Mesenchymal stem cell (in vitro differentiated cells and primary cell): ENCODE measurements at regions not wholly inside any gene's neighbourhood (a gene's known extent, or its start where the extent isn't known, plus 50 kb on each side); places are given as distances from the start of the nearest gene placed in this dataset. TPM values are rescaled to one million over a fixed set of nuclear protein-coding genes. Genes with fewer than 3 reads are reported as not detected.

Experiments
- DNase-seq: peaks from one replicate; pipeline ENCODE4 v3.0.0-alpha.2; 2013
- H2AFZ ChIP-seq: one replicate; pipeline ENCODE4 v1.6.1; 2013; ENCODE audit warnings: low read depth, mild to moderate bottlenecking, control low read depth, inconsistent platforms, low read length, moderate library complexity
- H2AK5ac ChIP-seq: 2 replicates; pipeline ENCODE4 v1.6.1; 2013; ENCODE audit warnings: low read length, moderate library complexity, mild to moderate bottlenecking, inconsistent platforms; ENCODE audit not compliant: severe bottlenecking
- H2BK120ac ChIP-seq: one replicate; pipeline ENCODE4 v1.6.1; 2013; ENCODE audit warnings: low read depth, mild to moderate bottlenecking, inconsistent platforms, low read length, moderate library complexity
- H2BK12ac ChIP-seq, 2 experiments: one replicate each; pipeline ENCODE4 v1.6.1; 2013; ENCODE audit warnings: inconsistent platforms in 2 of 2, low read length in 2 of 2, mild to moderate bottlenecking in 2 of 2, moderate library complexity in 2 of 2, control low read depth in 1 of 2
- H2BK15ac ChIP-seq: one replicate; pipeline ENCODE4 v1.6.1; 2013; ENCODE audit warnings: mild to moderate bottlenecking, low read depth, inconsistent platforms; ENCODE audit not compliant: poor library complexity, severe bottlenecking
- H2BK5ac ChIP-seq: 2 replicates; pipeline ENCODE4 v1.6.1; 2013; ENCODE audit warnings: low read depth, mild to moderate bottlenecking, low read length, control low read depth, inconsistent platforms; ENCODE audit not compliant: poor library complexity, severe bottlenecking
- H3K14ac ChIP-seq, 2 experiments: one replicate each; pipeline ENCODE4 v1.6.1; 2013; ENCODE audit warnings: inconsistent platforms in 2 of 2, low read length in 2 of 2, control low read depth in 1 of 2, mild to moderate bottlenecking in 1 of 2, moderate library complexity in 1 of 2
- H3K18ac ChIP-seq, 2 experiments: one replicate each; pipeline ENCODE4 v1.6.1; 2013; ENCODE audit warnings: inconsistent platforms in 2 of 2, low read length in 2 of 2, control low read depth in 1 of 2, low read depth in 1 of 2, mild to moderate bottlenecking in 1 of 2
- H3K23ac ChIP-seq, 2 experiments: one replicate each; pipeline ENCODE4 v1.6.1; 2013; ENCODE audit warnings: inconsistent platforms in 2 of 2, low read length in 2 of 2, mild to moderate bottlenecking in 2 of 2, moderate library complexity in 2 of 2, control low read depth in 1 of 2
- H3K27ac ChIP-seq: 2 replicates; pipeline ENCODE4 v1.5.1; 2013; ENCODE audit warnings: mild to moderate bottlenecking, moderate library complexity, low read length, control low read depth, inconsistent platforms; ENCODE audit not compliant: poor library complexity, severe bottlenecking
- H3K27me3 ChIP-seq, 2 experiments: 2 replicates each; pipeline versions ENCODE4 v1.6.1 to v1.7.0; 2013; ENCODE audit warnings: low read length in 2 of 2, mild to moderate bottlenecking in 2 of 2, moderate library complexity in 2 of 2, control low read depth in 1 of 2, inconsistent platforms in 1 of 2; ENCODE audit not compliant: control insufficient read depth in 1 of 2, insufficient read depth in 1 of 2
- H3K36me3 ChIP-seq, 2 experiments: 2 replicates each; pipeline versions ENCODE4 v1.6.1 to v1.7.0; 2013; ENCODE audit warnings: low read length in 2 of 2, control low read depth in 1 of 2, inconsistent platforms in 1 of 2, low read depth in 1 of 2, mild to moderate bottlenecking in 1 of 2; ENCODE audit not compliant: insufficient read depth in 2 of 2, control insufficient read depth in 1 of 2
- H3K4ac ChIP-seq, 2 experiments: one replicate each; pipeline ENCODE4 v1.6.1; 2013; ENCODE audit warnings: inconsistent platforms in 2 of 2, low read length in 2 of 2, mild to moderate bottlenecking in 2 of 2, moderate library complexity in 2 of 2, control low read depth in 1 of 2, low read depth in 1 of 2
- H3K4me1 ChIP-seq: 2 replicates; pipeline ENCODE4 v1.6.1; 2013; ENCODE audit warnings: low read depth, low read length, control low read depth; ENCODE audit not compliant: control insufficient read depth, insufficient read depth
- H3K4me2 ChIP-seq: 2 replicates; pipeline ENCODE4 v1.6.1; 2013; ENCODE audit warnings: low read length, mild to moderate bottlenecking, inconsistent platforms; ENCODE audit not compliant: poor library complexity, severe bottlenecking
- H3K4me3 ChIP-seq, 2 experiments: 2 replicates each; pipeline versions ENCODE4 v1.5.1 to v1.7.0; 2013; ENCODE audit warnings: low read length in 2 of 2, mild to moderate bottlenecking in 2 of 2, control low read depth in 1 of 2, low read depth in 1 of 2; ENCODE audit not compliant: insufficient read depth in 1 of 2
- H3K79me1 ChIP-seq: replicated peaks from 2 replicates; pipeline ENCODE4 v1.6.1; 2013; ENCODE audit warnings: mild to moderate bottlenecking, control low read depth, low read length, inconsistent platforms; ENCODE audit not compliant: poor library complexity, severe bottlenecking
- H3K9ac ChIP-seq: 2 replicates; pipeline ENCODE4 v1.7.0; 2013; ENCODE audit warnings: mild to moderate bottlenecking, low read length, moderate library complexity
- H3K9me3 ChIP-seq: 2 replicates; pipeline ENCODE4 v1.7.0; 2013; ENCODE audit warnings: mild to moderate bottlenecking, low read length; ENCODE audit not compliant: control insufficient read depth
- H4K8ac ChIP-seq: one replicate; pipeline ENCODE4 v1.6.1; 2013; ENCODE audit warnings: inconsistent platforms, mild to moderate bottlenecking, low read length, moderate library complexity
- H4K91ac ChIP-seq: one replicate; pipeline ENCODE4 v1.6.1; 2013; ENCODE audit warnings: mild to moderate bottlenecking, low read length, inconsistent platforms
- WGBS: methylation state at CpG from one replicate; pipeline ENCODE4 v1.1.7; 2013; ENCODE audit warnings: mixed read lengths; 5-methylcytosine and 5-hydroxymethylcytosine counted together
- small RNA-seq: library from polyadenylated mRNA; stranded (forward); fragments of <200 nt; extraction: miRNeasy Mini kit (QIAGEN cat#:217004); gene quantifications from one replicate; pipeline ENCODE3, GENCODE V24; 2013; ENCODE audit warnings: low read depth

GRCh38 chr2:216911008-216911407 is 51.1 kb upstream of the TNP1 start:
- Histone ChIP-seq H3K14ac (no peak overlapping the region), H3K18ac (no peak overlapping the region), H2AFZ (no peak overlapping the region), H3K4me3 (no peak overlapping the region), H3K36me3 (no peaks in the 10 kb centered on the region), H2BK120ac (no peak overlapping the region), H3K9me3 (no peaks in the 10 kb centered on the region), H3K9ac (no peak overlapping the region), H2BK12ac (no peak overlapping the region), H3K4me2 (no peak overlapping the region), H4K8ac (no peak overlapping the region), H4K91ac (no peak overlapping the region), H2BK15ac (no peak overlapping the region), H3K4me1 (no peaks in the 10 kb centered on the region), H3K4ac (no peak overlapping the region), H2AK5ac (no peak overlapping the region), H2BK5ac (no peak overlapping the region), H3K27me3 (no peaks in the 10 kb centered on the region), H3K79me1 (no peaks in the 10 kb centered on the region), H3K23ac (no peak overlapping the region), H3K27ac (no peak overlapping the region)
- WGBS: 100% methylated on average over 1 of the region's 3 CpGs
- no peak for DNase-seq

GRCh38 chr2:216909541-216910210 is 49.8 kb upstream of the TNP1 start:
- H3K36me3 ChIP-seq: no peaks in the 10 kb centered on the region
- H3K4me2 ChIP-seq: no peak overlapping the region
- no peaks in the 10 kb centered on the region for H3K27me3 ChIP-seq
- H3K4me3 ChIP-seq: no peak overlapping the region
- H2AK5ac ChIP-seq: no peak overlapping the region
- no peak for DNase-seq
- no peak overlapping the region for H3K4ac ChIP-seq
- no peak overlapping the region for H2BK15ac ChIP-seq
- H3K4me1 ChIP-seq: no peaks in the 10 kb centered on the region
- no peak overlapping the region for H2BK120ac ChIP-seq
- no peak overlapping the region for H4K8ac ChIP-seq
- H2BK5ac ChIP-seq: no peak overlapping the region
- no peak overlapping the region for H3K27ac ChIP-seq
- H4K91ac ChIP-seq: no peak overlapping the region
- no peaks in the 10 kb centered on the region for H3K9me3 ChIP-seq
- no peak overlapping the region for H3K23ac ChIP-seq
- no peak overlapping the region for H3K14ac ChIP-seq
- H2AFZ ChIP-seq: no peak overlapping the region
- no peak overlapping the region for H2BK12ac ChIP-seq
- 88% methylated on average over 7 of the region's 8 CpGs for WGBS
- no peak overlapping the region for H3K9ac ChIP-seq
- no peaks in the 10 kb centered on the region for H3K79me1 ChIP-seq
- no peak overlapping the region for H3K18ac ChIP-seq

Small RNA genes in the stretch of these regions (small RNA-seq; reads per million reads assigned to genes)
- gene RF01983: not detected
